Ishikawa (cell line): ENCODE measurements at regions not wholly inside any gene's neighbourhood (a gene's known extent, or its start where the extent isn't known, plus 50 kb on each side); places are given as distances from the start of the nearest gene placed in this dataset.

ENCODE experiments used
- EP300 ChIP-seq: IDR thresholded peaks from 2 replicates; pipeline ENCODE4 v1.6.1; 2012; ENCODE audit warnings: borderline replicate concordance
- TAF1 ChIP-seq: IDR thresholded peaks from 2 replicates; pipeline ENCODE4 v1.6.1; 2012; ENCODE audit warnings: low read depth, mild to moderate bottlenecking

- TF ChIP-seq EP300 (no peak), TAF1 (no peak)
These were observed 124.4 kb upstream of the SLC35F3 start for GRCh38 chr1:233780049-233780448.
